ENCODE measurements at regions not wholly inside any gene's neighbourhood (a gene's known extent, or its start where the extent isn't known, plus 50 kb on each side); places are given as distances from the start of the nearest gene placed in this dataset.
"Not testable (repeated sequence)": the region's sequence is repeated elsewhere in the genome, so short reads cannot be mapped to it uniquely, and the experiment has no call there.

DNA sequence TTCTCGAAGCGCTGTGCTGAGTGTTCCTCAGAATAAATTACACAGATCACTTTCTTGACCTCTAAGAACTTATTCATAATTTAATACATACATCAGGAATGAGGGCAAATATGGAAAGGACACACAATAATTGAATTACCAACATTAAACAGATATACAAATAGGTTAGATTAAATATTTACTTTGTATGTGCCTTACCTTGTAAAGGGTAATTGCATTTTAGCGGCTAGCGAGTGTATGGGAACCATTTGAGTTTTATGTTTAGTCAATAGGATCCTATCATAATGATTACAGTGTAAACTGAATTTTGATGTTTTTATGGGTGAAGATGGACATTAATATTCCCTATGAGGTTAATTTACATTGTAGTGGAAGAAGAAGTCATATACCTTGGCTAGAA is 1187.1 kb upstream of the WWC1 start:
- DNase-seq: no peak

- peak in 2 of 3 donors; percentile 8 to 24 for DNase-seq
Measured at GRCh38 chr5:167105941-167106340, 1185.5 kb upstream of the WWC1 start.

- DNase-seq: no peak
Measured at GRCh38 chr5:167107684-167108083, 1183.8 kb upstream of the WWC1 start.

DNA sequence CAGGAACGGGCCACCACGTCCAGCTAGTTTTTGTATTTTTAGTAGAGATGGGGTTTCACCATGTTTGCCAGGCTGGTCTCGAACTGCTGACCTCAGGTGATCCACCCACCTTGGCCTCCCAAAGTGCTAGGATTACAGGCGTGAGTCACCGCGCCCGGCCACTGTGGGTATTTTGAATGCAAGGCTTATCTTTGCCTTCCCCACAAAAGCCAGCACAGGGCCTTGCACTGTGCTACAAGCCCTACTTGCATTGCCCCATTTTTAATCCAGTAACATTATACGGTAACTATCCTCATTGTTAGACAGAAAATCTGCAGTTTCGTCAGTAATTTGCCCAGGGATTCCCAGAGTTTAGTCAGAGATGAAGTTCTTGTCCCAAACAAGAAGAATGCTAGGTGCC is 1183.2 kb upstream of the WWC1 start:
- DNase-seq: not testable (repeated sequence)

- no peak for DNase-seq
Measured at GRCh38 chr5:167112556-167112955, 1178.9 kb upstream of the WWC1 start.

- DNase-seq: no peak
Measured at GRCh38 chr5:167122267-167122666, 1169.2 kb upstream of the WWC1 start.

- no peak for DNase-seq
Measured at GRCh38 chr5:167123126-167123525, 1168.3 kb upstream of the WWC1 start.

DNA sequence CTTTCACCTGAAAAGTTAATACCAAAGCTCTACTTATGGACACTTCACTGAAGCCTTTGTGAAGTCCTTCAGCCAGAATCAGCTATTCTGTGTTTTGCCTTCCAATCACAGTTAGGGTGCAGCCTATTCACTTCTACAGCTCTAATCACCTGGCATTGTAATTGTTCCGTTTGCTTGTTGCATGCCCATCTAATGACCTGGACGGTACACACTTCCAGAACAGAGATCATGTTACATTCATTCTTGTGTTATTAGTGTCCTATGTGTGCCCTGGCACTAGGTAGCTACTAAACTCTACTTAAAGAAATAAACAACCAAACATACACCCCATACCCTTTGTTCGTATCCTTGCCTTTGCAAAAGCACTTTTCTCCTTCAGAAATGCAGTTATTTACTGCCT is 1162.9 kb upstream of the WWC1 start:
- DNase-seq: no peak

GRCh38 chr5:167140548-167141291 is 1150.7 kb upstream of the WWC1 start:
- DNase-seq: no peak

DNA sequence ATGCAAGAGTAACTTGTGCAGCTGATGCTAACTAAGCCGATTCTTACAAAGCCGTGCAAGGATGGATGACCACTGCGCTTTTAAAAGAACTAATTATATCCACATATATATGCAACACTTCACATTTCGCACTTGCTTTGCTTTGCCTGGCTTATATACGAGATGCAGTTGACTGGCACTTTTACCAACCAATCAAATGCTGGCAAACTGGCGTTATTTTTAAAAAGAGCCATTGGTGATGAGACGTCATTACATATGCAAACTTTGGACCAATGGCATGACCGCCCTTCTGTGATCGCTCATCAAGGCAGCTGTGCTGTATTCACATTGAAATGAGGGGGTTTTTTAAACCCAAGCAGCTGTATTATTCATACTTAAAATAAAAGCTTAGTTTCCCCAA is 1147.7 kb upstream of the WWC1 start:
- no peak for DNase-seq

DNA sequence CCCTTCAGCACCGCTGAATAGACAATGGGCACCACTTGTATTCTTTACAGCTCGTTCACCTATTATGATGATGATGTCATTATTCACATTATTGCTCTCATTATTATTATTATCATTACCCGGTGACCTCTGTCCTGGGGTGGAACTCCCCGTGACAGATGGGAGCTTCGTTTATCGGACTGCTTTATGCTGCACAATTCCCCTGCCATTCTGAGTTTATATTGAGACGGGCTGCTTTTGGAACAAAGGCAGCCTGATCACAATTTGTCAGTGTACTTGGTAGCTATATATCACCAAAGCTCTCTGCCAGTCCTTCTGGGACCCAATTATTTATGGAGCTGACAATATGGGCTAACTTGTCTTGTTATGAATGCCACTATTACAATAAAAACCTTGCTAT is 1145.6 kb upstream of the WWC1 start:
- no peak for DNase-seq

- no peak for DNase-seq
Measured at GRCh38 chr5:167147879-167148278, 1143.6 kb upstream of the WWC1 start.

- DNase-seq: no peak
Measured at GRCh38 chr5:167150661-167151060, 1140.8 kb upstream of the WWC1 start.

GRCh38 chr5:167152561-167152960 is 1138.9 kb upstream of the WWC1 start:
- no peak for DNase-seq

DNA sequence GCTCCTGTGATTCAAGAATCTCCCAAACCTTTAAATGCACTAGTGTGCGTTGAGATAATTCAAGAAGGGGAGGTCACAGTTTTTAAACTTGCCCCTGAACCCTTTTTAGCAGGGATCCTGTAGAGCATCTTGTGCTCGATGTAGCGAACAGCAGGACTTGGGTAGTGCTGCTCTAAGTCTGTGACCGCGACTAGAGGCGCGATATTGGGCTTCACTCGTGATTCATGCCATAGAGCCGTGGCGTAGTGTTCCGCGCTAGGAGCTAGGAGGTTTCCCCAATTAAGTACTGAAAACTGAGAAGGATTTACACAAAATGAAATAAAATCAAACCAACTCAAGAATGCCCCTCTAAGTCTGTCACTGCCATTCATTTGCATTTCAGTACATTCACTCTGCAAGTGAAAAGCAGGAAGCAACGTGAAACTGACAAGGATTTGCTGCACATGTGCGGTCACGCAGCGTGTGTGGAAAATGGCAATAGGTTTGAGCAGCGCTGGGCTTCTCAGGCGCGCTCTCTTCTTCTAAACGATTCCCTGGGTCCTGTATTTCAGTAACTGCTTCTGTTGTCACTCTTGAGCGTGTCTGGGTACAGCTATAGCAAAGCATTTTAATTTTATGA is 1135.9 kb upstream of the WWC1 start:
- no peak for DNase-seq

DNA sequence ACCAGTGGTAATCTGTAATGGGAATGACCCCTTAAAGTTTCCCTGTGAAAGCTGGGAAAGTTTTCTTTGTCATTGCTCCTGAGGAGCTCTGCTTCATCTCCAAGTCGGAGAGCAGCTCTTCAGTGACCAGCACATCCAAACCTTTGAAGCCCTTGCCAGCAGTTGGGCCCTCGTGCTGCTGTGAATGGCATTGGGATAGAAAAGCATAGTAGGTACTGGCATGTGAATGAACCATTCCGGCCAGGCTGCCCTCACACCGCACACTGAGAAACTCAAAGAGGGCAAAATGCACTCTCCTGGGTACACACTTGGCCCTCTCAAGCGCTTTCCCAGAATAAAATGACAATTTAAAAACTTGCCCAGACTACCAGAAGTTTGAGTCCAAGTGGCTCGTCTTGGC is 1135.0 kb upstream of the WWC1 start:
- DNase-seq: no peak

GRCh38 chr5:167158588-167158987 is 1132.9 kb upstream of the WWC1 start:
- no peak for DNase-seq

DNA sequence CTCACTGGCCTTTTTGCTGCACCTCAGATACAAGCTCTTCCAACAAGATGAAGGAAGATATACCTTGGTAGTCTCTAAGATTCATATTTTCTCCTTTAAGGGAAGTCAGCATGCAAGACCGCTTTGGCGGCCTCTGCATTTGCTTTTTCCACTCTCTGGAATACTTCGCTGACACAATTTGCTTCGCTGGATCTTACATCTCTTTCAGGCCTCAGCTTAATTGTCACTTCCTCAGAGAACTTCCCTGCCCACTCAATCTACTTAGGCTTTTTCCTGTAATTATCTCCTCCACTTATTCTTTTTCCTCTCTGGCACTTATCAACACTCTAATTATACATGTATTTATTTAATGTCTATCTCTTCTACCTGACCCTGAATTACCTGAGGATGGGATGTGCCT is 1131.1 kb upstream of the WWC1 start:
- no peak for DNase-seq

- no peak for DNase-seq
Measured at GRCh38 chr5:167166696-167167095, 1124.7 kb upstream of the WWC1 start.

- DNase-seq: peak in 2 of 3 donors; percentile 5 to 12
Measured at GRCh38 chr5:167167191-167167795, 1124.2 kb upstream of the WWC1 start.

GRCh38 chr5:167168971-167169370 is 1122.5 kb upstream of the WWC1 start:
- DNase-seq: no peak

GRCh38 chr5:167171056-167171455 is 1120.4 kb upstream of the WWC1 start:
- DNase-seq: no peak

DNA sequence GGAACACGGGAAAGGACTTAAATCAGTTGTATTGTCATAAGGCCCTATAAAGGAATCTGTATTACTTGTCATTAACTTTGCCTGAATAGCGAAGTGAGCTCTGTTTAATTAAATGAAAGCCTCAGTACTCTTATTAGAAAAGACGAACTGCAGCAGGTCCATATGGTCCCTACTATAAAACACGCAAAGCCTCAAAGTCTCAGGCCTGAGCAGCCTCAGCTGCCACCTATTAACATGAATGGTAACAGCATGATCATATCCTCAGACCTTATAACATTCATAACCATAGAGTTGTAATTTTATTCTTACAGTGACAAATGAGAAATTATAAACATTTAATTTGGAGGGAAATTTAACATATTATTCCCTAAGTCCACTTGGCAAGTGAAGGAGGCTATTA is 1113.7 kb upstream of the WWC1 start:
- no peak for DNase-seq

All from muscle of back (tissue), 3 donors.